Keratinocyte (primary cell): ENCODE measurements at regions not wholly inside any gene's neighbourhood (a gene's known extent, or its start where the extent isn't known, plus 50 kb on each side); places are given as distances from the start of the nearest gene placed in this dataset.

Experiments used
- DNase-seq: peaks from one replicate; pipeline ENCODE4 v3.0.0-alpha.2; 2011; ENCODE audit warnings: low read depth, missing footprints, low spot score
- FAIRE-seq: peaks from 2 replicates; lab custom pipeline; 2011; peaks lifted over from hg19 to GRCh38; lab: Jason Lieb, UNC
- H2AFZ ChIP-seq: 2 replicates; pipeline ENCODE4 v1.6.0; 2012; ENCODE audit warnings: low read length, control low read depth, inconsistent platforms; ENCODE audit not compliant: control insufficient read depth
- H3K27ac ChIP-seq: 2 replicates; pipeline ENCODE4 v1.5.1; 2011; ENCODE audit warnings: low read length; ENCODE audit not compliant: control insufficient read depth, insufficient read depth
- H3K27me3 ChIP-seq: 3 replicates; pipeline ENCODE4 v1.6.0; 2011; ENCODE audit warnings: low read length; ENCODE audit not compliant: control insufficient read depth, insufficient read depth; ENCODE audit errors: extremely low read depth
- H3K36me3 ChIP-seq, 2 experiments: 2 replicates in 1 of 2; 3 replicates in 1 of 2; pipeline ENCODE4 v1.5.1; 2011; ENCODE audit warnings: low read length in 2 of 2, mild to moderate bottlenecking in 1 of 2; ENCODE audit not compliant: control insufficient read depth in 2 of 2, insufficient read depth in 2 of 2; ENCODE audit errors: extremely low read depth in 1 of 2
- H3K4me1 ChIP-seq: 3 replicates; pipeline ENCODE4 v1.5.1; 2011; ENCODE audit warnings: low read length; ENCODE audit not compliant: control insufficient read depth, insufficient read depth; ENCODE audit errors: extremely low read depth
- H3K4me2 ChIP-seq: 3 replicates; pipeline ENCODE4 v1.6.0; 2011; ENCODE audit warnings: low read depth, low read length; ENCODE audit not compliant: control insufficient read depth, insufficient read depth; ENCODE audit errors: extremely low read depth
- H3K4me3 ChIP-seq, 3 experiments: fragments of 200-600 bp in 1 of 3; sonication (generic) in 1 of 3; 2 replicates in 2 of 3; 3 replicates in 1 of 3; pipeline ENCODE4 v1.5.1; 2011 to 2016; ENCODE audit warnings: low read length in 3 of 3, mild to moderate bottlenecking in 3 of 3, control low read depth in 2 of 3, inconsistent platforms in 1 of 3, low read depth in 1 of 3, mixed read lengths in 1 of 3, mixed run types in 1 of 3, moderate library complexity in 1 of 3; ENCODE audit not compliant: control insufficient read depth in 2 of 3, insufficient read depth in 2 of 3; ENCODE audit errors: extremely low read depth in 1 of 3
- H3K79me2 ChIP-seq: 2 replicates; pipeline ENCODE4 v1.6.0; 2012; ENCODE audit warnings: low read length; ENCODE audit not compliant: control insufficient read depth, insufficient read depth
- H3K9ac ChIP-seq: 3 replicates; pipeline ENCODE4 v1.6.0; 2011; ENCODE audit warnings: low read length; ENCODE audit not compliant: control insufficient read depth, insufficient read depth; ENCODE audit errors: extremely low read depth
- H3K9me1 ChIP-seq: 3 replicates; pipeline ENCODE4 v1.6.0; 2011; ENCODE audit warnings: low read length; ENCODE audit not compliant: control insufficient read depth, insufficient read depth; ENCODE audit errors: extremely low read depth
- H3K9me3 ChIP-seq: 2 replicates; pipeline ENCODE4 v1.5.1; 2012; ENCODE audit warnings: low read depth, low read length; ENCODE audit not compliant: control insufficient read depth
- H4K20me1 ChIP-seq: 3 replicates; pipeline ENCODE4 v1.6.0; 2011; ENCODE audit warnings: low read length; ENCODE audit not compliant: control insufficient read depth, insufficient read depth; ENCODE audit errors: extremely low read depth
- CTCF ChIP-seq, 3 experiments: IDR thresholded peaks in 1 of 3; conservative IDR thresholded peaks in 1 of 3; optimal IDR thresholded peaks in 1 of 3; 2 replicates in 2 of 3; 3 replicates in 1 of 3; pipeline versions ENCODE3 to v1.5.1; 2011; ENCODE audit warnings: low read length in 3 of 3, mild to moderate bottlenecking in 3 of 3, moderate library complexity in 2 of 3, control low read depth in 1 of 3, inconsistent platforms in 1 of 3; ENCODE audit not compliant: insufficient read depth in 2 of 3; ENCODE audit errors: extremely low read depth in 1 of 3
- EZH2 ChIP-seq: IDR thresholded peaks from one replicate; pipeline ENCODE4 v1.6.1; 2012; ENCODE audit warnings: inconsistent platforms, mild to moderate bottlenecking, low read length, moderate library complexity
- dilution Hi-C: fragments of 300-500 bp; cut with MboI; formaldehyde crosslinking; loops from one replicate; pipeline ENCODE4 v1.7.0; 2020; ENCODE audit warnings: low sequenced_read_pairs; ENCODE audit not compliant: extremely low pct_ligation_motif_present

DNA sequence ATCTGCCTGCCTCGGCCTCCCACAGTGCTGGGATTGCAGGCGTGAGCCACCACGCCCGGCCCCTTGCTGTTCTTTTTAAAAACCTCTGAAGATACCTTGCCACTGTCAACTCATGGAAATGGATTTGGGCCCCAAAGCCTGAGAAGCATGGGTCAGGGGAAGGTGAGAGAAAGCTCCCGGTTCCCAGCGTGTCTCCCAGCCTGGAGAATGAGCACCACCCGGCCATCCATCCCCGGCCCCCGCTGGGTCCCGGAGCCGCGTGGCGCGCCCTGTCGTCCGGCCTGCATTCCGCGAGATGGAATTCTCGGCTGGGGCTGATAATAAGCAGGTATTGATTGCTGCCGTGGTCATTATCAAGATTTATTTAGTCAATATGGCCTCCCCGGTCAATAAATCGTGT is 126.5 kb upstream of the MYL2 start:
- no peak for TF ChIP-seq EZH2
- TF ChIP-seq CTCF (optimal IDR thresholded peaks at IDR 0.05 in 1 of 3, IDR thresholded peaks at IDR 0.05 in 1 of 3, conservative IDR thresholded peaks at IDR 0.05 in 1 of 3; ENCODE audit: extremely low read depth in 1 of 3, insufficient read depth in 2 of 3, low read length in 3 of 3), result no peak

GRCh38 chr12:111045941-111046340 is 125.6 kb upstream of the MYL2 start:
- Histone ChIP-seq H3K27me3 (peaks cover 4% of the 10 kb centered on the region), H3K9me1 (no peaks in the 10 kb centered on the region), H3K9me3 (no peaks in the 10 kb centered on the region), H4K20me1 (no peaks in the 10 kb centered on the region), H2AFZ (no peak overlapping the region), H3K4me2 (no peak overlapping the region), H3K79me2 (no peaks in the 10 kb centered on the region), H3K9ac (no peak overlapping the region), H3K27ac (no peak overlapping the region), H3K36me3 (no peaks in the 10 kb centered on the region), H3K4me1 (no peaks in the 10 kb centered on the region), H3K4me3 (no peak overlapping the region)
- FAIRE-seq, result no peak
- TF ChIP-seq CTCF (optimal IDR thresholded peaks at IDR 0.05 in 1 of 3, IDR thresholded peaks at IDR 0.05 in 1 of 3, conservative IDR thresholded peaks at IDR 0.05 in 1 of 3; ENCODE audit: extremely low read depth in 1 of 3, insufficient read depth in 2 of 3, low read length in 3 of 3) (no peak), EZH2 (no peak)
- no peak for DNase-seq
- dilution Hi-C loops, result no loop called here

More for the DNA sequence above, 126.5 kb upstream of the MYL2 start:
- Histone ChIP-seq H3K4me3 (no peak overlapping the region), H3K79me2 (no peaks in the 10 kb centered on the region), H3K27ac (no peak overlapping the region), H3K9me3 (no peaks in the 10 kb centered on the region), H2AFZ (no peak overlapping the region), H3K4me1 (no peaks in the 10 kb centered on the region), H3K4me2 (no peak overlapping the region), H3K27me3 (peaks cover 4% of the 10 kb centered on the region), H4K20me1 (no peaks in the 10 kb centered on the region), H3K9me1 (no peaks in the 10 kb centered on the region), H3K9ac (no peak overlapping the region), H3K36me3 (no peaks in the 10 kb centered on the region)
- dilution Hi-C loops, result no loop called here
- FAIRE-seq (no peak), DNase-seq (no peak)
